Stimulated activated CD8-positive, alpha-beta memory T cell treated with anti-CD3 and anti-CD28 coated beads, Interleukin-4, amount 100 ng/mL, for 24 hours (primary cell): ENCODE measurements at regions not wholly inside any gene's neighbourhood (a gene's known extent, or its start where the extent isn't known, plus 50 kb on each side); places are given as distances from the start of the nearest gene placed in this dataset.
"Not testable (repeated sequence)": the region's sequence is repeated elsewhere in the genome, so short reads cannot be mapped to it uniquely, and the experiment has no call there.

Experiments used
- DNase-seq: peaks from one replicate; pipeline ENCODE4 v3.0.0-alpha.2; 2020; ENCODE audit warnings: low read depth

DNA sequence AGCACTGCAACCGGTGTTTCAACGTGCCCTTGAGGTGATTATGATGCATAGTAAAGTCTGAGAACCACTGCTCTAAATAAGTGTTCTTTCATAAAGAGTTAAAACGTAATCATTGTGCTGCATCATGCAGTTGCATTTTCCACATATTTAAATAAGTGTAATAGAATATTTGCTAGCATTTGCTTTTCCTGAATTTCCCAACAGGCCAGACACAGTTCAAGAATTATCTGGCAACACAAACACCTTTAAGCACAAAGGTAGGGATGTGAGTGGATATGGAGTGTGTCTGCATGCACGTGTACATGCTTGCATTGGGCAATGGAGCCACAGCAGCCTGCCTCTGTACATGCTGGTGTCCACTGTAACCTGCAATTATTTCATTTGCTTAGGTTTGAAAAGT lies 193.6 kb upstream of the PIK3R1 start:
- no peak for DNase-seq

- no peak for DNase-seq
These were observed 194.3 kb upstream of the PIK3R1 start for GRCh38 chr5:68021227-68021626.

DNA sequence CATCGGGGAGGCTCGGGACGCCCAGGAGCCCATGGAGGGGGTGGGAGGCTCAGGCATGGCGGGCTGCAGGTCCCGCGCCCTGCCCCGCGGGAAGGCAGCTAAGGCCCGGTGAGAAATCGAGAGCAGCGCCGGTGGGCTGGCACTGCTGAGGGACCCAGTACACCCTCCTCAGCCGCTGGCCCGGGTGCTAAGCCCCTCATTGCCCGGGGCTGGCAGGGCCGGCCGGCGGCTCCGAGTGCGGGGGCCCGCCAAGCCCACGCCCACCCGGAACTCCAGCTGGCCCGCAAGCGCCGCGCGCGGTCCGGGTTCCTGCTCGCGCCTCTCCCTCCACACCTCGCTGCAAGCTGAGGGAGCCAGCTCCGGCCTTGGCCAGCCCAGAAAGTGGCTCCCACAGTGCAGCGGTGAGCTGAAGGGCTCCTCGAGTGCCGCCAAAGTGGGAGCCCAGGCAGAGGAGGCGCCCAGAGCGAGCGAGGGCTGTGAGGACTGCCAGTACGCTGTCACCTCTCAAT lies 195.0 kb upstream of the PIK3R1 start:
- DNase-seq, result not testable (repeated sequence)

GRCh38 chr5:68015381-68016302 lies 199.9 kb upstream of the PIK3R1 start:
- no peak for DNase-seq

- DNase-seq, result no peak
These were observed 202.7 kb upstream of the PIK3R1 start for GRCh38 chr5:68012831-68013230.

DNA sequence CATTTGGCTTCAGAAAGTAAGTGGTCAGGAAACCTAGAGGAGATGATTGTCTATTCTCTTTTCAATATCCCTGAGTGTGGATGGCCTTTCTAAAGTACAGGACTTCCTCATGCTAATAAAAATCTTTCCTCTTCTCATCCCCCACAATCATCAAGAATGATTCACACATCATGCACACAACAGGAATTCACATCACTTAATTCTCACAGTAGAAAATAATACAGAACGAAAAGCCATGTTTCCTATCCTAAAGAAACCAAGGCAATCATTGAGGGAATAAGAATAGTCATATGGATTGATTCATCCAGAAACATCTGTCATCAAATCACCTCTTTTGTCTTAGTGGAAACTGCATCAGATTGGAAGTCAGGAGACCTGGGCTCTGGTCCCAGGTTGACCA lies 203.1 kb upstream of the PIK3R1 start:
- DNase-seq, result no peak

- DNase-seq, result no peak
These were observed 203.8 kb upstream of the PIK3R1 start for GRCh38 chr5:68011801-68012200.

GRCh38 chr5:68011259-68011760 lies 204.2 kb upstream of the PIK3R1 start:
- no peak for DNase-seq

DNA sequence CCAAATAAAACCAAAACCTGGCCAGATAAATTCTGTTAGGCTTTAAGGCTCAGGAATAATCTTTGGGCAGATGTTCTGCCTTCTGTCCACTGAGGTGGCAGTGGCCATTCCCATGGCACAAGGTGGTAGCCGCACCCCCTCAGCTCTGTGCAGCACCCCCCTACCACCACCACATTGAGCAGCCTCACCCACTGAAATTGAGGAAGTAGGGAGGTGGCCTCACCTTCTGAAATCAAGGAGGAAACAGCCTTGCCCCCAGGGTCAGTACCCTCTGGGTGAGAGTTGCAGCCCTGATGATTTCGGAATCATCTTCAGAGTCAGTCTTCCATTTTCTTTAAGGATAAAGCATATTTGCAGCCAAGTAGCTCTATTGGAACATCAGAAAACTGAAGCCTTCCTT lies 204.8 kb upstream of the PIK3R1 start:
- no peak for DNase-seq

GRCh38 chr5:68007451-68007850 lies 208.1 kb upstream of the PIK3R1 start:
- DNase-seq, result no peak

- no peak for DNase-seq
These were observed 212.7 kb upstream of the PIK3R1 start for GRCh38 chr5:68002836-68003235.

DNA sequence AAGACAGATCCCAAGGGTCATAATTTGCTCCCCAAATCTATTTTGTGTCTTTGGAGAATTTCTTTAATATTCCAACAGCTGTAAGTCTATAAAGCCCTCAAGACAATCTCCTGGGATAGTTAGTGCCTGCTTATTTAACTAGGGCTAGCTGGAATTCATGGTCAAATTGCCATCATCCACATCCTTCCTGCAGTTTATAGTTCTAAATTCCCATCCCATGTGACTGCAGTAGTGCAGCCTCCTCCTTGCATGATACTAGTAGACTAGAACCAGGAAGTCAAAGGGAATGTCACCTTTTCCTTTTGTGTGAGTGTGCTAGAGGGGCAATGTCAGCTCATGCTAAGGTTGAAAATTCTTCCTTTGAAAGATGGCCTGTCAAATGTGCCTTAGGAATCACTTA lies 214.8 kb upstream of the PIK3R1 start:
- no peak for DNase-seq

DNA sequence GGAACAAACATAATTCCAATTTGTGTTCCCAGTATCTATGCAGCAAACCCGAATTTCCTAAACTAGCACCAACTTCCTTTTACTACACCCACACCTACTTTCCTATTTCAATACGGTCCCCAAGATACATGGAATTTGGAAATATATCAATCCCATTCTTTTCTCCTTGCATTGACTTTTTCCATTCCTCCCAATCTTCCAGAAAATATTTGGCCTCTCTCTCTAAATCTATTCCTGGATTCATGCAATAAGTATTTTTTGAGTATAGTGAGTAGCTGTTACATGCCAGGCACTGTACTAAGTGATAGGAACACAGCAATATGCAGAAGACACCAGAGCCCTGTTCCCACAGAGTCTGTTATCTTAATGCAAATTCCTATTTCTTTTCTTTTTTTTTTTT lies 216.2 kb upstream of the PIK3R1 start:
- DNase-seq, result no peak

DNA sequence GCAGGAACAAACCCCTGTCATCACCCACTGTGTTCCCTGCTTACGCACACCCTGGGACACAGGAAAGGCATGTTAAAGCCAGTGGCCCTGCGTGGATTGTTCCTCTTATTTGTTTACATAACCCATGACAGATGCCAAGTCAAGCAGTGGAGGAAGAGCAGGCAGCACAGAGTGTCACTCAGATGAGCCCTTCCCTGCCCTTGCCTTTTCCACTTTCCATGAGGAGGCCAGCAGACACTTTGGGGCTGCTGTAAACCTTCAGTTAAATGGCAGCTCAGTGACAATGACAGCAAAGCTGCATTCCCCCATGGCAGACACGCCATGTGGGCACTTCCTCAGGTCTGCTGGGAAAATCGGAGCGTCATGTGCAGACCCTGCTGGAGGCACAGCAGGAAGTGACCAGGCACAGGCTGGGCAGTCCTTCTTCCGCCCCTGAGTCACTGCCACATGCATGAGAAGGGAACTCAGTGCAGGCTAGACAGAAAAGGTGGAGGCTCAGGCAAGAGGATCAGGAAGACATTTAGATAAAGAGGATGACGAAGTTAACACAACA lies 216.8 kb upstream of the PIK3R1 start:
- DNase-seq, result no peak

- no peak for DNase-seq
These were observed 217.6 kb upstream of the PIK3R1 start for GRCh38 chr5:67997892-67998457.

DNA sequence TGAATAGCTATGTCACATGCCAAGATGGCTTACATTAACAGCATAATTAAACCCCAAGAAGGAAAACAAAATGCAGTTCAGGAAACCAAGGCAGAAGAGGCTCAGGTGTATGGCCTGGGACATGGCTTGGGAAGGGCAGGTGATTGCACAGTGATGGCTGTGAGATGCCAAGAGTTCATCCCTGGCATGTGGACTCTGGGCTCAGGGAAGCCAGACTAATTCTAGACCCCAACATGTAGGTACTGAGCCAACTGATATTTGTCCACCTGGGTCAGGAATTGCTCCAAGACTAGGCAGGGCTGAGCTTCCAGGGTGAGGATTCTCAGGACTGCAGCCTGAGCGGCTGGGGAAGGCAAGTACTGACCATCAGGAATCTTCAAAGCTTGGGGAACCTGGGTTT lies 218.4 kb upstream of the PIK3R1 start:
- DNase-seq, result no peak

DNA sequence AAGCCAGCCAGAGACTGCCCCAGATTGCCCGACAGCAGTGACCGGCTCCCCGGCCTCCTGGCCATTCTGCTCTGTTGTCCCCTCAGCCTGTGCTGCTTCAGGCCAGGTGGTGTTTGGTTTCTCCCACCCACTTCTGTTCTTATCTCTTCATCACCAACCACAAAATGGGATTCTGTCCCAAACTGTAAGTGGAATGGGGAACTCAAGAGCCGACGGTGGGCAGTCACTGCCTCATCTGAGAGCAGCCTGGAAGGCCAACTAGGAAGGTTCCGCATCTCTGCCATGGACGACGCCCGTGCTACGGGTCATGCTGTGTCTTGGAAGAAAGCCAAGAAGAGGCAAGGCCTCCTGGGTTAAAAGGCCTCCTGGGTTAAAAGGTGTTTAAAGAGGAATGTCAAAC lies 219.0 kb upstream of the PIK3R1 start:
- no peak for DNase-seq

- DNase-seq, result no peak
These were observed 222.6 kb upstream of the PIK3R1 start for GRCh38 chr5:67992923-67993322.

DNA sequence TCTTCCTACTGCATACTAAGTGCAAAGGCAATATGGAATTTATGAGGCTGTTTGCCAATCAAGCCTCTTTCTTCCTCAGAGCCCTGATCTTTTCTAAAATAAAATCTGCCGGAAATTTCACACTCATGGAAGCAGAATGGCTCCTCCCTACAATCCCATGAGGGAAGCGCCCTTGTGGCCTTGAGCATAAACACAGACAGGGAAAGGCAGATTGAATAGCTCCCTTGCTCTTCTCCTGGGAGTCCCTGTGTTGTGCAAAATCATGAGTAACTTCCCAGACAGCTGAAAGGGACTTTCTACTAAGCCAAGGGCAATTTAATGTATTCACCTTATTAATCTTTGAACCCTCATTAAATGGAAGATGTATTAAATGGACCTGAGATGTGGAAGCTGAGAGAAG lies 226.1 kb upstream of the PIK3R1 start:
- no peak for DNase-seq

- no peak for DNase-seq
These were observed 228.8 kb upstream of the PIK3R1 start for GRCh38 chr5:67986761-67987160.

- no peak for DNase-seq
These were observed 229.7 kb upstream of the PIK3R1 start for GRCh38 chr5:67985686-67986387.

GRCh38 chr5:67984546-67984945 lies 231.0 kb upstream of the PIK3R1 start:
- DNase-seq, result no peak
